Islet precursor cell (in vitro differentiated cells): ENCODE measurements at regions not wholly inside any gene's neighbourhood (a gene's known extent, or its start where the extent isn't known, plus 50 kb on each side); places are given as distances from the start of the nearest gene placed in this dataset.

ENCODE experiments used
- DNase-seq: peaks from one replicate; pipeline ENCODE4 v3.0.0-alpha.2; 2018

DNA sequence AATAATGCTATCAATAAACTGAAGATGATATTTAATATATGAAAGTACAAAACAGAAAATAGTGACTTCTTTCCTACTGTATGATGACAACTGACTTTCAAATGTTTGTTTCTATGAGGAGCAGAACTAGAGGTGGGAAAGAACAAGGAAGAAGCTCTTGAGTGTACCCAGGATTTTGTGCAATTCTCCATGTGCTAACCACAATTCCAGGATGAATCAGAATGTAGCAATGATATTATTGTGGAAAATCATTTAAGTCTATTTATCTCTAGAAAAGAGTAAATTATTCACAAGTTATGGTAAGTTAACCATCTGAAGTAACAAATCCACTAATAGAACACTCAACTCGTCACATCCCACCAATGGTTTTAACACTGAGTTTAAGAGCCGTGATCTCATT, 324.1 kb upstream of the EMCN start:
- no peak for DNase-seq

- DNase-seq = no peak
Measured at GRCh38 chr4:100839712-100840111, 321.9 kb upstream of the EMCN start.

- no peak for DNase-seq
Measured at GRCh38 chr4:100838286-100838685, 320.5 kb upstream of the EMCN start.

- no peak for DNase-seq
Measured at GRCh38 chr4:100836929-100837328, 319.1 kb upstream of the EMCN start.

GRCh38 chr4:100834616-100835015, 316.8 kb upstream of the EMCN start:
- no peak for DNase-seq

DNA sequence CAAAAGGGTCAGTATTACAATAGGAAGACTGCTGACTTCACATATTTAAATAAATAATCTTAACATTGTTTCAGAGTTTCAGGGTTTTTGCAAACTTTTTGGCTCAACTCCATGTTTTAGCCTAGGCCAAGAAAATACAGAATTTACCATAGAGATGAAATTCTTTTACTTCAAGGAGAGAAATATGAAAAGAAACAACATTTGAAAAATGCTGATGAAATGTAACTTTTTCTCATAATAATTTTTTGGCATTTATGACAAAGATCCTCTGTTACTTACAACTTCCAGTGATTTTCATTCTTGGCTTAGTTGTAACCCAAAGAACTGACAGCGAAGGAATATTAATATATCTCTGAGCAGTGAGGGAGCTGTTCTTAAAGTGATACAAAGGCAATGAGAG, 316.1 kb upstream of the EMCN start:
- no peak for DNase-seq

DNA sequence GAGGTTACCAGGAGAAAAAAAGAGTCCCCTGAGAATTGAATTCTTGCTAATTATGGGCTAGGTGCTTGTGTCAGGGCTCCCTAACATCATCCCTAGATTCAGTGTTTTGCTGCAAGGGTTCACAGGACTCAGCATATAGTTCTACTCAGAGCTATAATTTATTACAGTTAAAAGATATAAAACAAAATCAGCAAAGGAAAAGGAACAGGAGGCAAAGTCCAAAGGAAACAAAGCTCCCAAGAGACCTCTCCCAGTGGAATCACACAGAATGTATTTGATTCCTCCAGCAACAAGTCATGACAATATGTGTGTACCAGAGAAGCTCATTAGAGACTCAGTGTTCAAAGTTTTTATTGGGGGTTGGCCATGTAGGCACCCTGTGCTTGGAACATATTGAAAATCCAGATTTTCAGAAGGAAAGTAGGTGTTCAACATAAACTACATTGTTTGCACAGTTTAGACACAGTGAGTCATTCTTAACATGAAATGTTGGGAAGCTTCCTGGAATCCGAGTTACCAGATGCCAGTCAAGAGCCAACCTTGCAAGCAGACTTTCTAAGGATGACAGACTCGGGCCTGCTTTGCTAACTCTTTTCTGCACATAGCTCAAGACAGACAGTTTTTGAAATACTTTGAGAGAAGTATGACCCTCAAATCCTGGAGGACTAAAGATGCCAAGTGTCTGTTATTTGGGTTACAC, 311.3 kb upstream of the EMCN start:
- DNase-seq = no peak

DNA sequence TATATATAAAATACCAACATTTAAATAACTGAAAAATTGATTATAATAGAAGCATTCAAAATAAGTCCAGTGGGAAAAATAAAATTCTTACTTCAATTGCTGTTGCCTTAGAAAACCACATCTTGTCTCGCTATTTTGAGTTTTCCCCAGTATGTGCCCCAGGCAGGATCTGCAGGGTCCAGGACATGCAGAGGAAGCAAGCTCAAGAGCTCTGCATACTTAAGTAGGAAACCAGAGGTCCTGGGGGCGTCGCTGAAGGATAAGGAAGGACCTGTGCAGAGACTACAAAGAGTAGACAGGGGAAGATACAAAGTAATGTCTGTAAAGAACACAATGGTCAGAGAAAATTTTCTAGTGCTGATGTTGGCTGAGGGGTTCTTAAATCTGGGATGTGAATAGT, 310.5 kb upstream of the EMCN start:
- peak; percentile 56 for DNase-seq

DNA sequence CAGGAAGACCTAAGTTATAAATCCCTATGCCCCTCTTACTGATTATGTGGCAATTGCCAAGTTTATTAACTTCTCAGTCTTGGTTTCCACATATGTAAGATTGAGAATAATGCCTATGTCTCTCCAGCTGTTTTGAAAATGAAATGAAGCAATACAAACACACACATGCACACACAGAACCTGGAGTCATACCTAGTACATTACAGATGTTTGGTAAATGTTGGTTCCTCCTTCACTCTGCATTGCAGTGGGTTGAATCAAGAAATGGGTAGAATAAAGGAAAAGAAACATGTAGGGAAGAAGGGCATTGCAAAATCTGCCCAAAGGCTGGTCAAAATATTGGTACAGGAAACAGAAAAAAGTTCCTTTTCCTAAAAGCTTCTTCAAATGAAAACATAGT, 309.9 kb upstream of the EMCN start:
- no peak for DNase-seq

DNA sequence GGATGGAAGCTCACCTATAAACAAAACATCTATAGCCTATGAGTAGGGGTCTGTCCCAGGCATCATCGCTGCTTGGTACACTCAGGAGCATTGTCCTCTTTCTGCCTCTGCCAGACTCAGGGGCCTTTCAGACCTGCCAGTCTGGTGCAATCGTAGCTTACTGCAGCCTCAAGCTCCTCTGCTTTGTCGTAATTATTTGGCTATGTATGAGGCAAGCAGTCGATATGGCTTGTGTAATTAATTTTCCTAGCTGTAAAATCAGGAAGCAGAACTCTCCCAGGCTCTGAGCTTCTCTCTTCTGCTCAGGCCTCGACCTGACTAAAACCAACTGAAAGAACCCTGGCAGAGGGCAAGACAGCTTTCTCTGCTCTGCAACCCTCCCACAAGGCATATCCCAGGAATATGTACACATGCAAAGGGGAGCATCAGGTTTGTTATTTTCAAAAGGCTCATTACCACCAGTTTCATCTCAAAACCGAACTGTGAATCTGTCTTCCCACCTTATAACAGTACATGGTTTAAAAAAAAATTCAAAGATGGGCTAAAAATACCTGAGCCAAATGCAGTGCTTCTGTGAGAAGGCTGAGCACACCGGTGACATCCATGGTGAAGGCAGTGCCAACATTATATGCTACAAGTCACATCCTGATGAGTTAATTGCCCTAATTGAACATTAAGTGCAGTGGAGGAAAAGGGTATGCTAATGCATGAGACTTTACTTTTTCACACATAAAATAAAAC, 309.2 kb upstream of the EMCN start:
- no peak for DNase-seq

DNA sequence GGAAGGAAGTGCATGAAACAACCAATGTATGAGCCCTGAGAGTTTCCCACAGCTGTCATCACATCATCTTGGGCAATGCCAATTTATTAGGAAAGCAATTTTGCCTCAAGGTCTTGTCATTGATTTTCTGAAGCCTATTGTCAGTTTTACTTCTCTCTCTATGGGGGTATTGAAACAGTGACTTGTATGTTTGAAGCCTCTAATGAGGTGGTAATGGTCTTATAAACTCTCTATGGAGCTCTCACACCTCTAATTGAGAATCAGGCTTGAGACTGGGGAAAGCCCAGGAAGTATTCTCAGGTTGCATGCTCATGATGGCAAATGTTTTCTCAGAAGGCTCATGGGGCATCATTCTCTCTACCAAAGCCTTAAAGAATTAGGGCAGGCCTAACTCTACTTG, 308.2 kb upstream of the EMCN start:
- DNase-seq = no peak

DNA sequence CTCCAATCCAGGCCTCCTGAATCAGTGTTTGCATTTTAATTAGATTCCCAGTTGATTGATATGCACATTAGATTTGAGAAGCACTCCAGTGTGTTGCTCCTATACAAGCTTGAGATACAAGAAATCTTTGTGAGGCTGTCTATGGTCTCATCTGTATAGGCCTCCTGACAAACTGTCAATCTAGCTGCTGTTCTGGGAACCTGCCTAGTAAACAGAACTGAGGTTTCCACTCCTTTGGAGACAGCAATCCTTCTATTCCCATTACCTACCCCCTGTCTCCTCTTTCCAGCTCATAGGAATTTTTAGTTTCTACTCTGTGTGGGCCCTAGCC, 306.1 kb upstream of the EMCN start:
- no peak for DNase-seq

GRCh38 chr4:100823066-100823992, 305.5 kb upstream of the EMCN start:
- DNase-seq = no peak

DNA sequence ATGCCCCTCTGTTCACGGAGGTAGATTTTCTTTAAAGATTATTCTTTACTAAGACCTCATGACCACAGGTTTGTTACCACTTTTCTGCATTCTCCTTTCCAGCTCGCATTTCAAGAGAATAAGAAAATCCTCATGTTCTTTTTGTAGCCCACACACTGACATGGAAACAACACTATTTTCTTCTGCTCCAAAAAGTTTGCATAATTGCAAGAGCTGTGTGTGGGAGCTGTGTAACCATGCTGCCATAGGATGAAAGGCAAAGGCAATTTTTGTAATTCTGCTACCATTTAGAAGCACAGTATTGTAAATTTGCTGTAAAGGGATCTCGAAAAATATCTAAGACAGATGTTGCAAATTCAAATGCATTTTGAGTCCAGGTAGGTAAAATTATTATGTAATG, 302.4 kb upstream of the EMCN start:
- no peak for DNase-seq

DNA sequence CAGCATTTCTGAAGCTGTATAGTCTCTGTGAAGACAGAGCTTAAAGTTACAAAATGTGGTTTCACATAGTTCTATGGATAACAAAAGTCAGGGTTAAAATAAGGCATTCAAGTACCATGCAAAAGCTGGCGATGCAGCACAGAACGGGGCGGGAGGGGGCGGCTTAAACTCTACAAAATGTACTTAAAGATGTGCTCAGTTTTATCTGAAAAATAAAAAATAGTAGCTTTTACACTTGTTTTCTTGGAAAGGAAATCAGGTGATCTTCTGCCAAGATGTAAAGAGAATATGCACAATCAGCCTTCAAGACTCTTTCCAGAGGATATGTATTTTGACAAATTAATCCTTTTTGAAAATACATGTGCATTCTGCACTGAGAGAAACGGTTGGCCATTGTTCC, 301.7 kb upstream of the EMCN start:
- DNase-seq = no peak

DNA sequence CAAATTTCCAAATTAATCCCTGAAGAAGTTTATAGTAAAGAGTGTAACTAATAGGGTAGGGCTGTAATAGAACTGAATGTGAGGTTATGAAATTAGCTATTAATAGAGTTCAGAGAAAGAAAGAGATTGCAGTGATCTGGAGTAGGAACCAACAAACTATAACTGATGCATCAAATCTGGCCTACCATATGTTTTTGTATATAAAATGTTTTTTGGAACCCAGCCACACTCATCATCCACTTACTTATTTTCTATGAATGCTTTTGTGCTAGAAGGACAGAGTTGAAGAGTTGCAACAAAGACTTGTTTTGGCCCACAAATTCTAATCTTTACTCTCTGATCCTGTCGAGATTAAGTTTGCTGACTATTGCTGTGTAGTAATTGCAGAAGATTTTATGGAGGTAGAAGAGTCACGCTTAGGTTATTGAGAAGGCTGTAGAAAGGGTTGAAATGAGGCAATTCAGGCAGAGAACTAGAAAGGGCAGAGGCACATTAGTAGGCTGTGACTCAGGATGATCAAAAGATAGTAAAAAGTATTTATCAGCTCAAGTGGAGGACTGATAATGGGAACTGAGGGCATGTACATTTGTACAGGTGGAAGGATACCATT, 298.7 kb upstream of the EMCN start:
- no peak for DNase-seq

- DNase-seq = no peak
Measured at GRCh38 chr4:100811046-100811445, 293.2 kb upstream of the EMCN start.

DNA sequence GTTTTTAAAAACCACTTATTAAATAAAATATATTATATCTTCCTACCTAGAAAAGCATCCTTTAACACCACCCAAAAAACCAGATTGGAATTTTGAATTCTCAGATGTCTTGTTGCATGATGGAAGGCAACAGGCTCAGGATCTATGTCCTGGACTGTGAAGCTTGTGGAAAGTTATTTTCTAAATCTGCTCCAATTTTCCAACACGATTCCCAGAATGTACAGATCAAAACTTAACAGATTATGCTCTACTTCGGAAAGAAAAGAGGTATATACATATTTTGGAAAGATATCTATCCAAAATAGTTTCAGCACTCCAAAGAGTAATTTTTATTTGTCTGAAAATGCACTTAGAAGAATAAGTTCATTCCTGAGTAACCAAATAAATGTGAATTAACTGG, 291.7 kb upstream of the EMCN start:
- no peak for DNase-seq

GRCh38 chr4:100806988-100807387, 289.2 kb upstream of the EMCN start:
- DNase-seq = no peak

DNA sequence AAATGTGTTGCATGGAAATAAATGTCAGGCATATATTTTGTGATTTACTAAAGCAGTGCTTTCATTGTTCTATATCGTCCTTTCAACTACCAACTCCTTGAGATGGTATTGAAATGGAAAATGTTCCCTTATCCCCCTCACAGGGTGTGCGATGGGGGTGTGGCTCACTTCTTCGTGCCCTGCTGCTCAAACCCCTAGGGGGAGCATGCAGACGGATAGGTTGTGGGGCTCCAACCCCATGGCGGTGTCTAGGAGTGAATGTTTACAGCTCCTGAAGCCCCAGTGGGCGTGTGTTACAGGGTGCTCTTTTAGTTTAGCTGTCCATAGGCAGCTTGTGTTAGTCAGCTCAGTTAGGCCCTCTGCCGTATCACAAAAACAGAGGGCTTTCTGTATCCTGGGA, 287.7 kb upstream of the EMCN start:
- no peak for DNase-seq

DNA sequence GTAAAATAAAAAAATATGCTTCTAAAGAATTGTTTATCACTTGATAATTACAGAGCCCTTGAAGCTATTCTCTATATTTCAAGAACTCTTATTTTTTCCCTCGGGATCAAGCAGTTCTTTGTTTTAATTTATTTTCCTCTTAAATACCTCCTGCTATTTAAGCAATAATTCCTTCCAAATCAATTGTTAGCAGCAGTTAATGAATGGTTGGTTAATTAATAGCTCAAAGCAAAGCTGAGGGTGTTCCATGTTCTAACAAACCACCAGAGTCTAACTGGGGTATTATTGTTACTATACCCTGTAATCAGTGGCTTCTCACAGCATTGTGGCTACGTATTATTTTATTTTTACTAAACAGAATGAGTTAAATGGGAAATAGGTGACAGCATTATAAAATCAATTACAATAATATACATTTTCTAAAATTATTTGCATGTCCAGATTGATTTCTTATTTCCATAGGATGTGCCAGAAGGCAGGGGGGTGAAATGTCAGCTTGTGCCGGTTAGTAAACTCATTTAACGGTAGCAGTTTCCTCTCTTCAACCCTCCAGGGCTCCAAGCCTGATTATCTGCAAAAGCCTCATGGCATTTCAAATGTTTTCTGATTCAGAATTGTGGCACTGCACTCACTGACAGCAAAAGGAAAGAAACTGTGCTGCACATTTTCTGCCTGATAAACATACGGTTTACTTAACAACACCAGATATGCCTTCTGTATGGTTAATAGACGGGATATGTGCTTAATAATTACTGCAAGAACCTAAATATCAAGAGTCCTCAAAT, 286.9 kb upstream of the EMCN start:
- DNase-seq = no peak

GRCh38 chr4:100803751-100804150, 285.9 kb upstream of the EMCN start:
- no peak for DNase-seq
